H1 (cell line): ENCODE measurements at regions not wholly inside any gene's neighbourhood (a gene's known extent, or its start where the extent isn't known, plus 50 kb on each side); places are given as distances from the start of the nearest gene placed in this dataset.

Source experiments
- TF ChIP-seq, protein P1 (sequence below): IDR thresholded peaks from 2 replicates; pipeline ENCODE4 v1.6.1; 2011; ENCODE audit warnings: low read length, improper control_type of control experiment

GRCh38 chr2:136705336-136705735, 60.0 kb upstream of the THSD7B start (continued):
- TF ChIP-seq, protein P1, sequence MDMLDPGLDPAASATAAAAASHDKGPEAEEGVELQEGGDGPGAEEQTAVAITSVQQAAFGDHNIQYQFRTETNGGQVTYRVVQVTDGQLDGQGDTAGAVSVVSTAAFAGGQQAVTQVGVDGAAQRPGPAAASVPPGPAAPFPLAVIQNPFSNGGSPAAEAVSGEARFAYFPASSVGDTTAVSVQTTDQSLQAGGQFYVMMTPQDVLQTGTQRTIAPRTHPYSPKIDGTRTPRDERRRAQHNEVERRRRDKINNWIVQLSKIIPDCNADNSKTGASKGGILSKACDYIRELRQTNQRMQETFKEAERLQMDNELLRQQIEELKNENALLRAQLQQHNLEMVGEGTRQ, result no peak
